ENCODE measurements at regions not wholly inside any gene's neighbourhood (a gene's known extent, or its start where the extent isn't known, plus 50 kb on each side); places are given as distances from the start of the nearest gene placed in this dataset.
"Not testable (repeated sequence)": the region's sequence is repeated elsewhere in the genome, so short reads cannot be mapped to it uniquely, and the experiment has no call there.

- Histone ChIP-seq H3K36me3 (no peaks in the 10 kb centered on the region), H3K9me3 (no peaks in the 10 kb centered on the region), H3K27me3 (no peaks in the 10 kb centered on the region), H3K4me1 (no peaks in the 10 kb centered on the region), H3K4me3 (ENCODE audit: low read depth, low read length) (no peak overlapping the region)
- DNase-seq, result no peak
- no peak for TF ChIP-seq CTCF (IDR thresholded peaks at IDR 0.05; ENCODE audit: low read depth, low read length)
Observed at GRCh38 chr1:60949826-60950197, 132.5 kb upstream of the NFIA start.

- no peak for TF ChIP-seq CTCF (IDR thresholded peaks at IDR 0.05; ENCODE audit: low read depth, low read length)
Observed at GRCh38 chr1:60949154-60949825, 133.1 kb upstream of the NFIA start.

GRCh38 chr1:60948486-60948885, 133.9 kb upstream of the NFIA start:
- no peaks in the 10 kb centered on the region for H3K4me1 ChIP-seq
- no peaks in the 10 kb centered on the region for H3K9me3 ChIP-seq
- H3K27me3 ChIP-seq, result no peaks in the 10 kb centered on the region
- no peak overlapping the region for H3K4me3 ChIP-seq (ENCODE audit: low read depth, low read length)
- H3K36me3 ChIP-seq, result no peaks in the 10 kb centered on the region
- TF ChIP-seq CTCF (IDR thresholded peaks at IDR 0.05; ENCODE audit: low read depth, low read length), result no peak
- DNase-seq, result no peak

More at GRCh38 chr1:60949154-60949825, 133.1 kb upstream of the NFIA start:
- Histone ChIP-seq H3K4me3 (ENCODE audit: low read depth, low read length) (no peak overlapping the region), H3K36me3 (no peaks in the 10 kb centered on the region), H3K4me1 (no peaks in the 10 kb centered on the region), H3K27me3 (no peaks in the 10 kb centered on the region), H3K9me3 (no peaks in the 10 kb centered on the region)
- peak; percentile 10 for DNase-seq

GRCh38 chr1:60947367-60947766, 135.0 kb upstream of the NFIA start:
- Histone ChIP-seq H3K27me3 (no peaks in the 10 kb centered on the region), H3K9me3 (no peaks in the 10 kb centered on the region), H3K4me1 (no peaks in the 10 kb centered on the region), H3K4me3 (ENCODE audit: low read depth, low read length) (no peak overlapping the region), H3K36me3 (no peaks in the 10 kb centered on the region)
- TF ChIP-seq CTCF (IDR thresholded peaks at IDR 0.05; ENCODE audit: low read depth, low read length), result no peak
- no peak for DNase-seq

- no peak for DNase-seq
- Histone ChIP-seq H3K4me1 (no peaks in the 10 kb centered on the region), H3K9me3 (no peaks in the 10 kb centered on the region), H3K4me3 (ENCODE audit: low read depth, low read length) (no peak overlapping the region), H3K36me3 (no peaks in the 10 kb centered on the region), H3K27me3 (no peaks in the 10 kb centered on the region)
- TF ChIP-seq CTCF (IDR thresholded peaks at IDR 0.05; ENCODE audit: low read depth, low read length), result no peak
Observed at GRCh38 chr1:60942896-60943638, 139.3 kb upstream of the NFIA start.

- H3K27me3 ChIP-seq, result no peaks in the 10 kb centered on the region
- TF ChIP-seq CTCF (IDR thresholded peaks at IDR 0.05; ENCODE audit: low read depth, low read length), result no peak
- H3K36me3 ChIP-seq, result no peaks in the 10 kb centered on the region
- no peak overlapping the region for H3K4me3 ChIP-seq (ENCODE audit: low read depth, low read length)
- DNase-seq, result no peak
- H3K9me3 ChIP-seq, result no peaks in the 10 kb centered on the region
- H3K4me1 ChIP-seq, result no peaks in the 10 kb centered on the region
Observed at GRCh38 chr1:60942291-60942690, 140.1 kb upstream of the NFIA start.

- H3K9me3 ChIP-seq; H3K36me3 ChIP-seq; H3K27me3 ChIP-seq; DNase-seq; H3K4me1 ChIP-seq; H3K4me3 ChIP-seq (ENCODE audit: low read depth, low read length): not testable (repeated sequence)
Observed at GRCh38 chr1:60940685-60941084, 141.7 kb upstream of the NFIA start.
